CD14-positive monocyte (primary cell): ENCODE measurements at regions not wholly inside any gene's neighbourhood (a gene's known extent, or its start where the extent isn't known, plus 50 kb on each side); places are given as distances from the start of the nearest gene placed in this dataset.

Experiments used
- DNase-seq, 3 donors: peaks; one replicate each; pipeline ENCODE4 v3.0.0-alpha.2; 2011 to 2022
- H2AFZ ChIP-seq: 2 replicates; pipeline ENCODE4 v1.6.0; 2012; ENCODE audit warnings: mild to moderate bottlenecking, low read depth, low read length, inconsistent platforms; ENCODE audit not compliant: insufficient read depth, poor library complexity, severe bottlenecking
- H3K27ac ChIP-seq, 2 donors: 1 replicate in 1 of 2; 2 replicates in 1 of 2; pipeline ENCODE4 v1.5.1; 2012 to 2013; ENCODE audit warnings: low read length in 2 of 2, control low read depth in 1 of 2, inconsistent platforms in 1 of 2, low read depth in 1 of 2, mild to moderate bottlenecking in 1 of 2
- H3K27me3 ChIP-seq, 2 donors: one replicate each; pipeline versions ENCODE4 v1.6.0 to v1.6.1; 2011 to 2013; ENCODE audit warnings: low read length in 2 of 2; ENCODE audit not compliant: control insufficient read depth in 2 of 2, insufficient read depth in 2 of 2
- H3K36me3 ChIP-seq, 2 donors: replicated peaks in 1 of 2; 1 replicate in 1 of 2; 2 replicates in 1 of 2; pipeline versions ENCODE4 v1.5.1 to v1.6.1; 2012 to 2013; ENCODE audit warnings: low read length in 2 of 2, control low read depth in 1 of 2, inconsistent platforms in 1 of 2, mild to moderate bottlenecking in 1 of 2; ENCODE audit not compliant: insufficient read depth in 2 of 2, control insufficient read depth in 1 of 2
- H3K4me1 ChIP-seq, 2 donors: 1 replicate in 1 of 2; 2 replicates in 1 of 2; pipeline versions ENCODE4 v1.5.1 to v1.6.1; 2012 to 2013; ENCODE audit warnings: low read length in 2 of 2, control low read depth in 1 of 2, inconsistent platforms in 1 of 2, mild to moderate bottlenecking in 1 of 2, moderate library complexity in 1 of 2; ENCODE audit not compliant: insufficient read depth in 2 of 2, control insufficient read depth in 1 of 2
- H3K4me2 ChIP-seq: replicated peaks from 2 replicates; pipeline ENCODE3; 2012; ENCODE audit warnings: low read length, moderate library complexity, mild to moderate bottlenecking; ENCODE audit not compliant: poor library complexity, severe bottlenecking; ENCODE audit errors: extremely low read depth
- H3K4me3 ChIP-seq, 3 experiments: fragments of 200-600 bp in 1 of 3; sonication (generic) in 1 of 3; replicated peaks in 1 of 3; 1 replicate in 2 of 3; 2 replicates in 1 of 3; pipeline ENCODE4 v1.5.1; 2011 to 2013; ENCODE audit warnings: low read length in 3 of 3, mild to moderate bottlenecking in 3 of 3, control low read depth in 2 of 3, low read depth in 2 of 3, inconsistent platforms in 1 of 3, moderate library complexity in 1 of 3
- H3K79me2 ChIP-seq: 2 replicates; pipeline ENCODE4 v1.6.0; 2012; ENCODE audit warnings: mild to moderate bottlenecking, control low read depth, inconsistent platforms, low read length, moderate library complexity; ENCODE audit not compliant: insufficient read depth
- H3K9ac ChIP-seq: 2 replicates; pipeline ENCODE4 v1.6.0; 2017; ENCODE audit warnings: low read length, mild to moderate bottlenecking; ENCODE audit not compliant: insufficient read depth, poor library complexity, severe bottlenecking
- H3K9me3 ChIP-seq, 2 donors: replicated peaks in 1 of 2; 1 replicate in 1 of 2; 2 replicates in 1 of 2; pipeline versions ENCODE4 v1.5.1 to v1.6.1; 2012 to 2013; ENCODE audit warnings: low read length in 2 of 2, control low read depth in 1 of 2; ENCODE audit not compliant: control insufficient read depth in 1 of 2, insufficient read depth in 1 of 2
- H4K20me1 ChIP-seq: 2 replicates; pipeline ENCODE4 v1.6.0; 2012; ENCODE audit warnings: mild to moderate bottlenecking, low read length, control low read depth, moderate library complexity; ENCODE audit not compliant: insufficient read depth
- H3K27ac Mint-ChIP-seq, 7 donors: one replicate each; pipeline ENCODE4 v1.8.0; 2020; ENCODE audit warnings: mild to moderate bottlenecking in 7 of 7, mixed read lengths in 7 of 7, moderate library complexity in 6 of 7, inconsistent platforms in 2 of 7
- H3K27me3 Mint-ChIP-seq, 3 donors: one replicate each; pipeline ENCODE4 v1.8.0; 2021 to 2022; ENCODE audit warnings: low read depth in 3 of 3, mild to moderate bottlenecking in 3 of 3, mixed read lengths in 3 of 3, moderate library complexity in 3 of 3, inconsistent platforms in 1 of 3
- H3K36me3 Mint-ChIP-seq, 2 donors: one replicate each; pipeline ENCODE4 v1.8.0; 2020; ENCODE audit warnings: mixed read lengths in 2 of 2, inconsistent platforms in 1 of 2, mild to moderate bottlenecking in 1 of 2
- H3K4me1 Mint-ChIP-seq: one replicate; pipeline ENCODE4 v1.8.0; 2020; ENCODE audit warnings: mild to moderate bottlenecking, mixed read lengths
- H3K4me3 Mint-ChIP-seq, 2 donors: one replicate each; pipeline ENCODE4 v1.8.0; 2020; ENCODE audit warnings: mild to moderate bottlenecking in 2 of 2, mixed read lengths in 2 of 2, moderate library complexity in 1 of 2
- H3K9me3 Mint-ChIP-seq, 7 donors: one replicate each; pipeline ENCODE4 v1.8.0; 2020 to 2022; ENCODE audit warnings: mixed read lengths in 7 of 7, mild to moderate bottlenecking in 6 of 7, moderate library complexity in 6 of 7, inconsistent platforms in 2 of 7
- CTCF ChIP-seq: fragments of 200-600 bp; IDR thresholded peaks from one replicate; pipeline ENCODE4 v1.8.0; 2022; ENCODE audit warnings: antibody characterized with exemption, mild to moderate bottlenecking
- WGBS: methylation state at CpG from one replicate; pipeline ENCODE4 v1.1.5; 2013; ENCODE audit warnings: missing lambda C conversion rate; ENCODE audit not compliant: insufficient coverage; 5-methylcytosine and 5-hydroxymethylcytosine counted together
- intact Hi-C, 2 donors: fragments of 100-400 bp; cut with micrococcal nuclease; formaldehyde crosslinking; loops; one replicate each; pipeline versions ENCODE4 v1.15.0 to v1.15.1; 2023

- Mint-ChIP-seq H3K9me3 (peaks cover 0 to 7% (median 1%) of the 10 kb centered on the region in 7 donors), H3K4me3 (no peak overlapping the region), H3K27ac (no peak overlapping the region), H3K36me3 (no peaks in the 10 kb centered on the region), H3K4me1 (no peaks in the 10 kb centered on the region), H3K27me3 (no peaks in the 10 kb centered on the region)
- Histone ChIP-seq H4K20me1 (no peaks in the 10 kb centered on the region), H2AFZ (no peak overlapping the region), H3K4me1 (no peaks in the 10 kb centered on the region), H3K9me3 (peaks cover 0 to 3% of the 10 kb centered on the region in 2 donors), H3K27ac (no peak overlapping the region), H3K27me3 (no peaks in the 10 kb centered on the region), H3K79me2 (no peaks in the 10 kb centered on the region), H3K9ac (no peak overlapping the region), H3K36me3 (no peaks in the 10 kb centered on the region), H3K4me2 (no peak overlapping the region), H3K4me3 (no peak overlapping the region)
- no peak for TF ChIP-seq CTCF
- intact Hi-C loops, result no loop called here
- no CpG with 5 or more reads among the region's 1 CpG for WGBS
- DNase-seq, result no peak
Measured at GRCh38 chr4:119688446-119688845, 59.8 kb upstream of the PDE5A start.

GRCh38 chr4:119684463-119684862 lies 55.9 kb upstream of the PDE5A start:
- Histone ChIP-seq H3K79me2 (no peaks in the 10 kb centered on the region), H3K9ac (no peak overlapping the region), H3K4me2 (no peak overlapping the region), H2AFZ (no peak overlapping the region), H3K4me1 (no peaks in the 10 kb centered on the region), H3K27ac (no peak overlapping the region), H3K4me3 (no peak overlapping the region), H3K36me3 (no peaks in the 10 kb centered on the region), H4K20me1 (no peaks in the 10 kb centered on the region), H3K9me3 (no peaks in the 10 kb centered on the region), H3K27me3 (no peaks in the 10 kb centered on the region)
- no peak for DNase-seq
- Mint-ChIP-seq H3K27me3 (no peaks in the 10 kb centered on the region), H3K27ac (no peak overlapping the region), H3K4me3 (no peak overlapping the region), H3K36me3 (no peaks in the 10 kb centered on the region), H3K9me3 (peaks cover 0 to 2% (median 0%) of the 10 kb centered on the region in 7 donors), H3K4me1 (no peaks in the 10 kb centered on the region)
- no CpG with 5 or more reads among the region's 4 CpGs for WGBS
- TF ChIP-seq CTCF, result no peak
- intact Hi-C loops, result no loop called here
